ENCODE measurements at regions not wholly inside any gene's neighbourhood (a gene's known extent, or its start where the extent isn't known, plus 50 kb on each side); places are given as distances from the start of the nearest gene placed in this dataset.

DNA sequence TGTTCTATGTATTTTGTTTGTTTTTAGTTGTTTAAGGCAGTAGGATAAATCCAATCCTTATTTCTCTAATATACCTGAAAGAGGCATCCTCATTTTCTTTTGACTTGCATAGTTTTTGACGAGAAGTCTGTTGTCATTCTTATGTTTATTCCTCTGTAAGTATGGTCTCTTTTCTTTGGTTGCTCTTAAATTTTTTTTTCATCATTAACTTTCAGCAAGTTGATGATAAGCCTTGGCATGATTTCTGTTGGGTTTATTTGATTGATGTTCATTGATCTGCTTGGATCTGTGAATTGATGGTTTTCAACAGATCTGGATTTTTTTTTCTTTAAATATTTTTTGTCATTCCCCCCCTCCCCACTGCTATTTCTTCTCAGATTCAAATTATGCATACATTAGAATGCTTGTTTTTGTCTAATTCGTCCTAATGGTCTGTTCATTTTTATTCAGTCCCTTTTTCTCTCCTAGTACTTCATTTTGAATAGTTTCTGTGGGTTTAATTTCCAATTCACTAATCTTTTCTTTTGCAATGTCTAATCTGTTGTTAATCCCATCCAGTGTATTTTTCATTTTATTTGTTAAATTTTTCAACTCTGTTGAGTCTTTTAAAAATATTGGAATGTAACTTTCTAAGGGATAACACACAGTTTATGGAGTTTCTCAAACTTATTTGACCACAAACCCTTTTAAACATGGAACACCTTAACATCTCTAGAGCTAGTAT lies 495.9 kb downstream of the CSNK1G3 start:
- no peaks in the 10 kb centered on the region for H3K23me2 ChIP-seq (ENCODE audit: low read depth, low read length)
- POLR2A ChIA-PET (ENCODE audit: partially characterized antibody): no interaction called here
- H3K27me3 ChIP-seq (replicated peaks in 1 of 4; ENCODE audit: control insufficient read depth in 3 of 4, extremely low read depth in 1 of 4, insufficient read depth in 3 of 4, low read length in 3 of 4): no peaks in the 10 kb centered on the region
- peaks cover 13 to 17% of the 10 kb centered on the region in 2 experiments; a peak in 3 of 4 replicates for H3K9me3 ChIP-seq (ENCODE audit: insufficient read depth in 2 of 2, low read depth in 1 of 2, low read length in 1 of 2)
- H2BK12ac ChIP-seq (ENCODE audit: low read depth, low read length): no peak overlapping the region
- H3K18ac ChIP-seq (ENCODE audit: extremely low read depth, low read length): no peak overlapping the region
- no peak overlapping the region for H2AK5ac ChIP-seq (ENCODE audit: low read depth, low read length)
- WGBS, 2 experiments (ENCODE audit: extremely low coverage in 1 of 2, insufficient coverage in 1 of 2, insufficient read length in 1 of 2, insufficient replicate concordance in 2 of 2, low coverage in 1 of 2, low lambda C conversion rate in 2 of 2, missing lambda C conversion rate in 1 of 2): 72% methylated on average over 2 of the region's 2 CpGs; no CpG with 5 or more reads in 1 of the 2 experiments
- TF ChIP-seq CEBPB (IDR thresholded peaks at IDR 0.05; ENCODE audit: low read depth, low read length) (no peak), CHD2 (IDR thresholded peaks at IDR 0.05; ENCODE audit: low read length) (no peak), BCL11A (IDR thresholded peaks at IDR 0.05; ENCODE audit: low read depth in 2 of 2, low read length in 2 of 2) (no peak), SRF (IDR thresholded peaks at IDR 0.05; ENCODE audit: low read depth, low read length) (no peak), CHD1 (IDR thresholded peaks at IDR 0.05; ENCODE audit: low read depth, low read length) (no peak), POLR2AphosphoS5 (IDR thresholded peaks at IDR 0.05; ENCODE audit: low read depth, low read length) (no peak), SP1 (IDR thresholded peaks at IDR 0.05; ENCODE audit: low read depth, low read length) (no peak), TCF12 (IDR thresholded peaks at IDR 0.05; ENCODE audit: low read depth, low read length) (no peak), TEAD4 (IDR thresholded peaks at IDR 0.05; ENCODE audit: low read depth, low read length) (no peak)
- H3K4ac ChIP-seq (replicated peaks; ENCODE audit: insufficient read length, low read depth, low read length): no peak overlapping the region
- no peak overlapping the region for H3K27ac ChIP-seq (ENCODE audit: low read depth, low read length)
- no peaks in the 10 kb centered on the region for H3K4me1 ChIP-seq (replicated peaks in 1 of 4; ENCODE audit: control insufficient read depth in 3 of 4, insufficient read depth in 4 of 4, low read length in 3 of 4)
- no peaks in the 10 kb centered on the region for H3K79me1 ChIP-seq (ENCODE audit: low read depth, low read length)
- DNase-seq (ENCODE audit: low read depth in 1 of 2, low spot score in 2 of 2) (no peak), FAIRE-seq (peak; percentile 24)
- no peaks in the 10 kb centered on the region for H4K20me1 ChIP-seq (replicated peaks in 1 of 2; ENCODE audit: control insufficient read depth in 1 of 2, insufficient read depth in 2 of 2, low read length in 2 of 2)
- H3K4me2 ChIP-seq (ENCODE audit: insufficient read depth in 1 of 2, low read depth in 2 of 2, low read length in 2 of 2): no peak overlapping the region
- no peak overlapping the region for H2BK15ac ChIP-seq (ENCODE audit: low read length)
- H4K5ac ChIP-seq (ENCODE audit: insufficient read length, low read depth, low read length): no peak overlapping the region
- H3K36me3 ChIP-seq (ENCODE audit: control insufficient read depth in 2 of 4, insufficient read depth in 4 of 4, low read length in 3 of 4): peaks cover 0 to 2% (median 0%) of the 10 kb centered on the region in 4 experiments; a peak in 2 of 8 replicates
- H3K56ac ChIP-seq (replicated peaks; ENCODE audit: insufficient read length, low read depth, low read length): no peak overlapping the region
- no peak overlapping the region for H2BK20ac ChIP-seq (ENCODE audit: low read length)
- no peak overlapping the region for H4K8ac ChIP-seq (ENCODE audit: extremely low read depth, insufficient read depth, low read length)
- no peak overlapping the region for H3K9ac ChIP-seq (replicated peaks in 1 of 4; ENCODE audit: extremely low read depth in 1 of 4, low read depth in 3 of 4, low read length in 3 of 4)
- no peak overlapping the region for H2BK120ac ChIP-seq (replicated peaks; ENCODE audit: low read depth, low read length)
- no peaks in the 10 kb centered on the region for H3K79me2 ChIP-seq (ENCODE audit: control insufficient read depth in 1 of 2, insufficient read depth in 2 of 2, low read length in 2 of 2)
- no peak overlapping the region for H3K14ac ChIP-seq (ENCODE audit: insufficient read length)
- H3K4me3 ChIP-seq (ENCODE audit: extremely low read depth in 1 of 4, insufficient read depth in 2 of 4, low read depth in 3 of 4, low read length in 4 of 4): no peak overlapping the region
- H4K91ac ChIP-seq (replicated peaks; ENCODE audit: insufficient read length, low read length): no peak overlapping the region
- H3K23ac ChIP-seq (ENCODE audit: insufficient read length): no peak overlapping the region
- H2BK5ac ChIP-seq (ENCODE audit: low read depth, low read length): no peak overlapping the region
- CTCF ChIA-PET (ENCODE audit: partially characterized antibody): interaction anchor here (0.7 kb wide), 1 partner anchor 15 kb away, joined by 3 read pairs; no protein-coding TSS in a partner anchor
- no peak overlapping the region for H2AFZ ChIP-seq (ENCODE audit: low read length)

Measured in H1 (cell line).